Caco-2 (cell line): ENCODE measurements at regions not wholly inside any gene's neighbourhood (a gene's known extent, or its start where the extent isn't known, plus 50 kb on each side); places are given as distances from the start of the nearest gene placed in this dataset.

Experiments
- BruUV-seq: library from RNA; stranded (reverse); fragments of 400-500 nt; replicated peaks from 2 replicates; lab custom pipeline; 2021; lab: Mats Ljungman, UMichigan
- CTCF ChIA-PET: fragments of 300-600 bp; sonication (Branson Sonifier 250); formaldehyde crosslinking; loops from one replicate; lab custom pipeline; 2022; ENCODE audit warnings: antibody characterized with exemption; lab: Charles Lee
- POLR2A ChIA-PET: fragments of 300-600 bp; sonication (Branson Sonifier 250); formaldehyde crosslinking; loops from one replicate; lab custom pipeline; 2022; ENCODE audit warnings: antibody characterized with exemption; lab: Charles Lee
- DNase-seq, 2 experiments: peaks; one replicate each; pipeline versions ENCODE4 v3.0.0 to v3.0.0-alpha.2; 2020 to 2022
- H3K27me3 ChIP-seq: replicated peaks from 2 replicates; pipeline ENCODE4 v1.6.0; 2011; ENCODE audit warnings: low read length; ENCODE audit not compliant: control insufficient read depth, insufficient read depth
- H3K36me3 ChIP-seq: 2 replicates; pipeline ENCODE4 v1.5.1; 2011; ENCODE audit warnings: low read length; ENCODE audit not compliant: control insufficient read depth, insufficient read depth
- H3K4me1 ChIP-seq: fragments of 250-450 bp; sonication (Bioruptor Pico); 2 replicates; pipeline ENCODE4 v1.5.1; 2020; ENCODE audit warnings: mild to moderate bottlenecking
- H3K4me3 ChIP-seq: 2 replicates; pipeline ENCODE4 v1.5.1; 2011; ENCODE audit warnings: low read depth, mild to moderate bottlenecking, control low read depth, low read length
- H3K9me3 ChIP-seq: fragments of 250-450 bp; sonication (Bioruptor Pico); 2 replicates; pipeline ENCODE4 v1.5.1; 2020; ENCODE audit warnings: mild to moderate bottlenecking, moderate library complexity
- H3K27ac Mint-ChIP-seq: one replicate; pipeline ENCODE4 v1.8.0; 2022; ENCODE audit warnings: mixed read lengths; ENCODE audit not compliant: unreplicated experiment
- H3K27me3 Mint-ChIP-seq: one replicate; pipeline ENCODE4 v1.8.0; 2022; ENCODE audit warnings: mixed read lengths; ENCODE audit not compliant: insufficient read depth, unreplicated experiment
- H3K36me3 Mint-ChIP-seq: one replicate; pipeline ENCODE4 v1.8.0; 2022; ENCODE audit warnings: mild to moderate bottlenecking, mixed read lengths; ENCODE audit not compliant: insufficient read depth, unreplicated experiment
- H3K4me1 Mint-ChIP-seq: one replicate; pipeline ENCODE4 v1.8.0; 2022; ENCODE audit warnings: low read depth, mixed read lengths; ENCODE audit not compliant: unreplicated experiment
- H3K4me3 Mint-ChIP-seq: one replicate; pipeline ENCODE4 v1.8.0; 2022; ENCODE audit warnings: mild to moderate bottlenecking, moderate library complexity, mixed read lengths; ENCODE audit not compliant: unreplicated experiment
- H3K9me3 Mint-ChIP-seq: one replicate; pipeline ENCODE4 v1.8.0; 2022; ENCODE audit warnings: mixed read lengths; ENCODE audit not compliant: unreplicated experiment
- intact Hi-C: fragments of 100-400 bp; cut with micrococcal nuclease; formaldehyde crosslinking; loops from one replicate; pipeline ENCODE4 v1.10.0; 2022; ENCODE audit not compliant: unreplicated experiment
- TF ChIP-seq, protein P1 (sequence below), 2 experiments: fragments of 200-600 bp in 1 of 2; IDR thresholded peaks; 1 replicate in 1 of 2; 2 replicates in 1 of 2; pipeline versions ENCODE4 v1.5.1 to v1.8.0; 2011 to 2022; ENCODE audit warnings: antibody characterized with exemption in 1 of 2, control low read depth in 1 of 2, inconsistent platforms in 1 of 2, low read depth in 1 of 2, low read length in 1 of 2, mild to moderate bottlenecking in 1 of 2, moderate library complexity in 1 of 2; ENCODE audit not compliant: insufficient read depth in 1 of 2, severe bottlenecking in 1 of 2, unreplicated experiment in 1 of 2

DNA sequence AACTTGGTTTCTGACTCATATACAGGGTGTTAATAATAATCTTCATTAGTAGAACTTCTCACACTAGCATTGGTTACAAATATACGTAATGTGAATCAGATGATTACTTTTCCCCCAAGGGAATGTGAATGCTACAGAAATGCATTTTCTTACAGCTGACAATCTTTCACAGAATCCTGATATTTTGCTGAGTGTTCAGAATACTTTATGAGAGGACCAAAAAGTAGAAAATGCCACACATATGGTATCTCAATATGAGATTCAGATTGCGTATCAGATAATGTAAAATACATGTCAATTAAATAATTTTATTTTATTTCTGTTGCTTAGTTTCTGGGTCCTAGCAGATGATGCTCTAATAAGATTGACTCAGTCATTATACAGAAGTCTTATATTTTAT lies 979.9 kb upstream of the GBE1 start:
- intact Hi-C loops: no loop called here
- Mint-ChIP-seq H3K27ac (no peak overlapping the region), H3K4me3 (no peak overlapping the region), H3K9me3 (no peaks in the 10 kb centered on the region), H3K27me3 (no peaks in the 10 kb centered on the region), H3K4me1 (no peaks in the 10 kb centered on the region), H3K36me3 (no peaks in the 10 kb centered on the region)
- ChIA-PET CTCF (no interaction called here), POLR2A (no interaction called here)
- no peak for DNase-seq
- TF ChIP-seq, protein P1, sequence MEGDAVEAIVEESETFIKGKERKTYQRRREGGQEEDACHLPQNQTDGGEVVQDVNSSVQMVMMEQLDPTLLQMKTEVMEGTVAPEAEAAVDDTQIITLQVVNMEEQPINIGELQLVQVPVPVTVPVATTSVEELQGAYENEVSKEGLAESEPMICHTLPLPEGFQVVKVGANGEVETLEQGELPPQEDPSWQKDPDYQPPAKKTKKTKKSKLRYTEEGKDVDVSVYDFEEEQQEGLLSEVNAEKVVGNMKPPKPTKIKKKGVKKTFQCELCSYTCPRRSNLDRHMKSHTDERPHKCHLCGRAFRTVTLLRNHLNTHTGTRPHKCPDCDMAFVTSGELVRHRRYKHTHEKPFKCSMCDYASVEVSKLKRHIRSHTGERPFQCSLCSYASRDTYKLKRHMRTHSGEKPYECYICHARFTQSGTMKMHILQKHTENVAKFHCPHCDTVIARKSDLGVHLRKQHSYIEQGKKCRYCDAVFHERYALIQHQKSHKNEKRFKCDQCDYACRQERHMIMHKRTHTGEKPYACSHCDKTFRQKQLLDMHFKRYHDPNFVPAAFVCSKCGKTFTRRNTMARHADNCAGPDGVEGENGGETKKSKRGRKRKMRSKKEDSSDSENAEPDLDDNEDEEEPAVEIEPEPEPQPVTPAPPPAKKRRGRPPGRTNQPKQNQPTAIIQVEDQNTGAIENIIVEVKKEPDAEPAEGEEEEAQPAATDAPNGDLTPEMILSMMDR (IDR thresholded peaks at IDR 0.05; ENCODE audit: insufficient read depth in 1 of 2, low read depth in 1 of 2, low read length in 1 of 2, severe bottlenecking in 1 of 2, unreplicated experiment in 1 of 2): no peak
- H3K36me3 ChIP-seq: no peaks in the 10 kb centered on the region
- no peaks in the 10 kb centered on the region for H3K9me3 ChIP-seq
- no peaks in the 10 kb centered on the region for H3K4me1 ChIP-seq
- no TSS peak for BruUV-seq
- no peaks in the 10 kb centered on the region for H3K27me3 ChIP-seq
- H3K4me3 ChIP-seq: no peak overlapping the region

DNA sequence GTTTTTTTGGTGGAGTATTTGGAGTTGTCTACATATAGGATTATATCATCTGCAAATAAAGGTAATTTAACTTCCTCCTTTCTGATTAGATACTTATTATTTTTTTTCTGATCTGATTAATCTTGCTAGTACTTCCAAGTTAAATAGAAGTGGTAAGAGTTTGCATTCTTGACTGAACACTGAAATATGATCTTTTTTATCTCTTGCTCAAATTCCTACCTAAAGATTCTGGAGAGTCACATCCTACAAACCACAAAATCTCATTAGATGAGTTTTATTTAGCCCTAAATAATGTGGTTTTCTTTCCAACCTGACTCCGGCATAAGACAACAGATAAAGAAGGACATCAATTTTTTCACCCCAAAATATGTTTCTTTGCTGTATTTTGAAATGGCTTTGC lies 977.9 kb upstream of the GBE1 start:
- Mint-ChIP-seq H3K36me3 (no peaks in the 10 kb centered on the region), H3K27ac (no peak overlapping the region), H3K27me3 (no peaks in the 10 kb centered on the region), H3K4me1 (no peaks in the 10 kb centered on the region), H3K9me3 (no peaks in the 10 kb centered on the region), H3K4me3 (no peak overlapping the region)
- no peak for DNase-seq
- no peak overlapping the region for H3K4me3 ChIP-seq
- BruUV-seq: no TSS peak
- no peaks in the 10 kb centered on the region for H3K4me1 ChIP-seq
- H3K27me3 ChIP-seq: no peaks in the 10 kb centered on the region
- no peaks in the 10 kb centered on the region for H3K9me3 ChIP-seq
- intact Hi-C loops: no loop called here
- ChIA-PET POLR2A (no interaction called here), CTCF (no interaction called here)
- H3K36me3 ChIP-seq: no peaks in the 10 kb centered on the region
- TF ChIP-seq, protein P1 (IDR thresholded peaks at IDR 0.05; ENCODE audit: insufficient read depth in 1 of 2, low read depth in 1 of 2, low read length in 1 of 2, severe bottlenecking in 1 of 2, unreplicated experiment in 1 of 2): no peak

DNA sequence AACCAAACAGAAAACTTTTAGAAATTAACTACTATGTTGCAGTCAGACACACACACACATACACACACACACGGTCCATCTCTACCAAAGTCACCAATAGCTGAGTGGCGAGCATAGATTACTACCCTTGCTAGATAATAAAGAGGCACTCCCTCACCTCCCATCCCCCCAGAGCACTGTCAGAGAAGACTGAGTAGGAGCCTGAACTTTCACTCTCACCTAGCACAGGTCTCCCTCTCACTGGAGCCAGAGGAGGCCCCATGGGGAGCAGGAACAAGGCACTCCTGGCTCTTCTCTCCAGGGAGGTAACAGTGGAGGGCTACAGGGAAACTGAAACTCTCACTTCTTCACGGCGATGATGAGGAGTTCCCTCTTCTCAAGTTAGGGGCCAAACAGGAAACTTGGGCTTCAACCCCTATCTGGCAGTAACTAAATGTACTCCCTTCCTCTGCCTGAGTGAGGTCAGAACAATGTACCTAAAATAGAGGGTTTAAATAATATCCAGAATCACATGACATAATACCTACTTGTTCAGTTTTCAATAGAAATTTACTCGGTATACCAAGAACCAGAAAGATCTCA lies 975.3 kb upstream of the GBE1 start:
- no peak for DNase-seq
- no peaks in the 10 kb centered on the region for H3K36me3 ChIP-seq
- no peaks in the 10 kb centered on the region for H3K36me3 Mint-ChIP-seq
- H3K4me1 Mint-ChIP-seq: no peaks in the 10 kb centered on the region
- POLR2A ChIA-PET: no interaction called here
- BruUV-seq: no TSS peak
- H3K4me1 ChIP-seq: no peaks in the 10 kb centered on the region
- no peaks in the 10 kb centered on the region for H3K27me3 Mint-ChIP-seq
- no peak overlapping the region for H3K4me3 ChIP-seq
- no peaks in the 10 kb centered on the region for H3K9me3 ChIP-seq
- no peak overlapping the region for H3K27ac Mint-ChIP-seq
- intact Hi-C loops: no loop called here
- no peak overlapping the region for H3K4me3 Mint-ChIP-seq
- CTCF ChIA-PET: no interaction called here
- H3K9me3 Mint-ChIP-seq: no peaks in the 10 kb centered on the region
- TF ChIP-seq, protein P1 (IDR thresholded peaks at IDR 0.05; ENCODE audit: insufficient read depth in 1 of 2, low read depth in 1 of 2, low read length in 1 of 2, severe bottlenecking in 1 of 2, unreplicated experiment in 1 of 2): no peak
- H3K27me3 ChIP-seq: no peaks in the 10 kb centered on the region
